Tibial nerve (tissue), 4 donors: ENCODE measurements at regions not wholly inside any gene's neighbourhood (a gene's known extent, or its start where the extent isn't known, plus 50 kb on each side); places are given as distances from the start of the nearest gene placed in this dataset.

ENCODE experiments used
- DNase-seq, 2 donors: peaks; one replicate each; pipeline ENCODE4 v3.0.0-alpha.2; 2019; ENCODE audit warnings: low spot score in 2 of 2
- H3K27ac ChIP-seq, 4 donors: fragments of 200-600 bp; sonication (generic) in 3 of 4; one replicate each; pipeline ENCODE4 v1.5.1; 2017 to 2019; ENCODE audit warnings: mild to moderate bottlenecking in 1 of 4
- H3K27me3 ChIP-seq, 2 donors: fragments of 200-600 bp; sonication (generic) in 1 of 2; one replicate each; pipeline versions ENCODE4 v1.5.1 to v1.6.0; 2017 to 2019
- H3K36me3 ChIP-seq, 3 donors: fragments of 200-600 bp; sonication (generic); one replicate each; pipeline ENCODE4 v1.5.1; 2018 to 2019
- H3K4me1 ChIP-seq, 4 donors: fragments of 200-600 bp; sonication (generic) in 3 of 4; one replicate each; pipeline ENCODE4 v1.5.1; 2017 to 2019
- H3K4me3 ChIP-seq, 4 donors: fragments of 200-600 bp; sonication (generic) in 3 of 4; one replicate each; pipeline ENCODE4 v1.5.1; 2017 to 2019; ENCODE audit warnings: mild to moderate bottlenecking in 1 of 4, moderate library complexity in 1 of 4
- H3K9me3 ChIP-seq, 4 donors: fragments of 200-600 bp; sonication (generic) in 3 of 4; one replicate each; pipeline ENCODE4 v1.5.1; 2017 to 2019
- CTCF ChIP-seq, 5 experiments: fragments of 200-600 bp in 3 of 5; fragments of 450-650 bp in 2 of 5; sonication (generic) in 3 of 5; IDR thresholded peaks; one replicate each; pipeline ENCODE4 v1.5.1; 2016 to 2019; ENCODE audit warnings: antibody characterized with exemption in 5 of 5, mild to moderate bottlenecking in 3 of 5, moderate library complexity in 2 of 5
- EP300 ChIP-seq, 2 donors: sonication (generic); formaldehyde crosslinking; IDR thresholded peaks; one replicate each; pipeline ENCODE4 v1.6.1; 2017; ENCODE audit warnings: antibody characterized with exemption in 2 of 2, mild to moderate bottlenecking in 1 of 2
- POLR2A ChIP-seq, 2 donors: fragments of 450-650 bp; IDR thresholded peaks; one replicate each; pipeline ENCODE4 v1.6.1; 2017; ENCODE audit warnings: antibody characterized with exemption in 2 of 2, mild to moderate bottlenecking in 2 of 2, moderate library complexity in 2 of 2
- WGBS, 2 donors: methylation state at CpG; one replicate each; pipeline ENCODE4 v1.1.5; 2018; 5-methylcytosine and 5-hydroxymethylcytosine counted together

GRCh38 chr5:163361450-163361849 is 75.9 kb upstream of the CCNG1 start:
- Histone ChIP-seq H3K9me3 (no peaks in the 10 kb centered on the region), H3K36me3 (no peaks in the 10 kb centered on the region), H3K27ac (no peak overlapping the region), H3K27me3 (no peaks in the 10 kb centered on the region), H3K4me3 (no peak overlapping the region), H3K4me1 (peaks cover 0 to 11% (median 3%) of the 10 kb centered on the region in 4 donors)
- WGBS, 2 donors = 92 to 94% methylated on average over 1 of the region's 1 CpG
- DNase-seq = no peak
- TF ChIP-seq EP300 (IDR thresholded peaks at IDR 0.05) = no peak

GRCh38 chr5:163362840-163363371 is 74.5 kb upstream of the CCNG1 start:
- no peaks in the 10 kb centered on the region for H3K27me3 ChIP-seq
- H3K4me1 ChIP-seq = peaks cover 0 to 11% (median 3%) of the 10 kb centered on the region in 4 donors
- DNase-seq = no peak
- H3K4me3 ChIP-seq = no peak overlapping the region
- 59 to 61% methylated on average over 2 of the region's 2 CpGs for WGBS, 2 donors
- TF ChIP-seq POLR2A (IDR thresholded peaks at IDR 0.05) = no peak
- no peak for TF ChIP-seq CTCF (IDR thresholded peaks at IDR 0.05)
- TF ChIP-seq EP300 (IDR thresholded peaks at IDR 0.05) = no peak
- H3K27ac ChIP-seq = no peak overlapping the region
- H3K36me3 ChIP-seq = no peaks in the 10 kb centered on the region
- no peaks in the 10 kb centered on the region for H3K9me3 ChIP-seq

- Histone ChIP-seq H3K9me3 (no peaks in the 10 kb centered on the region), H3K4me1 (peaks cover 0 to 11% (median 3%) of the 10 kb centered on the region in 4 donors), H3K36me3 (no peaks in the 10 kb centered on the region), H3K27me3 (no peaks in the 10 kb centered on the region), H3K27ac (no peak overlapping the region), H3K4me3 (no peak overlapping the region)
- no peak for DNase-seq
- TF ChIP-seq EP300 (IDR thresholded peaks at IDR 0.05) = no peak
- no peak for TF ChIP-seq POLR2A (IDR thresholded peaks at IDR 0.05)
- no peak for TF ChIP-seq CTCF (IDR thresholded peaks at IDR 0.05)
- WGBS, 2 donors = 11 to 39% methylated on average over 1 of the region's 1 CpG
Observed at GRCh38 chr5:163363389-163363788, 74.0 kb upstream of the CCNG1 start.

- Histone ChIP-seq H3K27me3 (no peaks in the 10 kb centered on the region), H3K27ac (no peak overlapping the region), H3K4me1 (peaks cover 0 to 11% (median 3%) of the 10 kb centered on the region in 4 donors), H3K36me3 (no peaks in the 10 kb centered on the region), H3K9me3 (peaks cover 0 to 8% (median 0%) of the 10 kb centered on the region in 4 donors), H3K4me3 (no peak overlapping the region)
- DNase-seq = no peak
- TF ChIP-seq EP300 (IDR thresholded peaks at IDR 0.05) (no peak), CTCF (IDR thresholded peaks at IDR 0.05) (no peak), POLR2A (IDR thresholded peaks at IDR 0.05) (no peak)
Observed at GRCh38 chr5:163366757-163367156, 70.6 kb upstream of the CCNG1 start.

GRCh38 chr5:163369776-163370385 is 67.5 kb upstream of the CCNG1 start:
- no peaks in the 10 kb centered on the region for H3K27me3 ChIP-seq
- H3K27ac ChIP-seq = no peak overlapping the region
- no peak overlapping the region for H3K4me3 ChIP-seq
- no peaks in the 10 kb centered on the region for H3K36me3 ChIP-seq
- DNase-seq = no peak
- TF ChIP-seq EP300 (IDR thresholded peaks at IDR 0.05) (no peak), CTCF (IDR thresholded peaks at IDR 0.05) (no peak), POLR2A (IDR thresholded peaks at IDR 0.05) (no peak)
- WGBS, 2 donors = 72 to 77% methylated on average over 1 of the region's 1 CpG
- no peaks in the 10 kb centered on the region for H3K4me1 ChIP-seq
- H3K9me3 ChIP-seq = peaks cover 0 to 8% (median 0%) of the 10 kb centered on the region in 4 donors
